K562 (cell line): ENCODE measurements at regions not wholly inside any gene's neighbourhood (a gene's known extent, or its start where the extent isn't known, plus 50 kb on each side); places are given as distances from the start of the nearest gene placed in this dataset.

Source experiments
- ATAC-seq: fragments of 200-7000 bp; cut with Tn5 transposase; 3 replicates; pipeline ENCODE4 v1.9.1; 2020; ENCODE audit warnings: moderate library complexity
- BruUV-seq: library from RNA; stranded (reverse); fragments of 400-500 nt; replicated peaks from 2 replicates; lab custom pipeline; 2021; lab: Mats Ljungman, UMichigan
- CTCF ChIA-PET: fragments of 300-600 bp; formaldehyde crosslinking; extraction: SDS; loops from one replicate; lab custom pipeline; 2021; ENCODE audit warnings: low intra/inter-chr PET ratio; lab: Yijun Ruan, JAX
- POLR2A ChIA-PET: fragments of 300-600, 350-650 bp; sonication (Branson Sonifier 250); formaldehyde crosslinking; extraction: SDS; loops from one replicate; lab custom pipeline; 2021; ENCODE audit warnings: antibody characterized with exemption, inconsistent platforms; lab: Yijun Ruan, JAX
- DNase-seq, 4 experiments: peaks; one replicate each; pipeline versions ENCODE4 v3.0.0 to v3.0.0-alpha.2; 2011 to 2018; ENCODE audit warnings: low spot score in 3 of 4, mixed read lengths in 3 of 4; ENCODE audit errors: extremely low read depth in 1 of 4
- FAIRE-seq: peaks from 2 replicates; lab custom pipeline; 2011; peaks lifted over from hg19 to GRCh38; lab: Jason Lieb, UNC
- H2AFZ ChIP-seq: 2 replicates; pipeline ENCODE4 v1.6.0; 2011; ENCODE audit warnings: low read depth, low read length, control low read depth, inconsistent platforms
- H3K27ac ChIP-seq: fragments of 200-600 bp; 3 replicates; pipeline ENCODE4 v1.8.0; 2011; ENCODE audit warnings: low read depth, mild to moderate bottlenecking, control low read depth, inconsistent platforms, low read length, moderate library complexity, mixed read lengths; ENCODE audit errors: extremely low read depth
- H3K27me3 ChIP-seq, 2 experiments: fragments of 300-600 bp in 1 of 2; 2 replicates in 1 of 2; 3 replicates in 1 of 2; pipeline versions ENCODE4 v1.6.0 to v1.8.0; 2011; ENCODE audit warnings: inconsistent platforms in 2 of 2, low read length in 2 of 2, mild to moderate bottlenecking in 1 of 2, mixed read lengths in 1 of 2, moderate library complexity in 1 of 2; ENCODE audit not compliant: control insufficient read depth in 2 of 2, insufficient read depth in 2 of 2
- H3K36me3 ChIP-seq: fragments of 300-600 bp; 3 replicates; pipeline ENCODE4 v1.8.0; 2011; ENCODE audit warnings: mild to moderate bottlenecking, low read length, inconsistent platforms; ENCODE audit not compliant: control insufficient read depth, insufficient read depth
- H3K4me1 ChIP-seq, 2 experiments: fragments of 200-600 bp in 1 of 2; replicated peaks in 1 of 2; 2 replicates in 1 of 2; 3 replicates in 1 of 2; pipeline versions ENCODE4 v1.5.1 to v1.8.0; 2011; ENCODE audit warnings: inconsistent platforms in 2 of 2, low read length in 2 of 2, mild to moderate bottlenecking in 1 of 2, mixed read lengths in 1 of 2, moderate library complexity in 1 of 2; ENCODE audit not compliant: control insufficient read depth in 2 of 2, insufficient read depth in 2 of 2
- H3K4me2 ChIP-seq: 2 replicates; pipeline ENCODE4 v1.6.1; 2011; ENCODE audit warnings: low read length, control low read depth, inconsistent platforms, mixed read lengths; ENCODE audit not compliant: insufficient read depth
- H3K4me3 ChIP-seq: fragments of 200-600 bp; sonication (generic), shearing (Covaris generic); 2 replicates; pipeline ENCODE4 v1.5.1; 2016; ENCODE audit warnings: control low read depth, inconsistent platforms
- H3K79me2 ChIP-seq: fragments of 200-600 bp; 3 replicates; pipeline ENCODE4 v1.8.0; 2011; ENCODE audit warnings: low read length, inconsistent platforms; ENCODE audit not compliant: control insufficient read depth, insufficient read depth
- H3K9ac ChIP-seq, 2 experiments: 2 replicates each; pipeline versions ENCODE4 v1.6.0 to v1.6.1; 2011; ENCODE audit warnings: low read depth in 2 of 2, low read length in 2 of 2, control low read depth in 1 of 2, inconsistent platforms in 1 of 2, mild to moderate bottlenecking in 1 of 2, mixed read lengths in 1 of 2; ENCODE audit not compliant: insufficient read depth in 1 of 2
- H3K9me1 ChIP-seq: one replicate; pipeline ENCODE4 v1.6.0; 2011; ENCODE audit warnings: inconsistent platforms, mild to moderate bottlenecking, low read length, moderate library complexity; ENCODE audit not compliant: control insufficient read depth, insufficient read depth
- H3K9me3 ChIP-seq: replicated peaks from 2 replicates; pipeline ENCODE4 v1.5.1; 2011; ENCODE audit warnings: low read depth, low read length, inconsistent platforms; ENCODE audit not compliant: control insufficient read depth, insufficient read depth
- H4K20me1 ChIP-seq: replicated peaks from 2 replicates; pipeline ENCODE4 v1.6.1; 2011; ENCODE audit warnings: low read length, inconsistent platforms, mixed read lengths; ENCODE audit not compliant: control insufficient read depth, insufficient read depth
- CAMTA2 ChIP-seq: fragments of 250-450 bp; sonication (Bioruptor Pico); conservative IDR thresholded peaks from 2 replicates; pipeline ENCODE4 v1.5.1; 2022
- E2F1 ChIP-seq: sonication (generic); formaldehyde crosslinking; IDR thresholded peaks from 2 replicates; pipeline ENCODE4 v1.8.1; 2023; ENCODE audit warnings: mild to moderate bottlenecking, missing genetic modification reagents, moderate library complexity
- HES1 ChIP-seq: fragments of 450-650 bp; IDR thresholded peaks from 2 replicates; pipeline ENCODE4 v1.6.1; 2016; ENCODE audit warnings: low read depth, mild to moderate bottlenecking, moderate library complexity
- NCOA2 ChIP-seq, 2 experiments: fragments of 450-650 bp; IDR thresholded peaks; 2 replicates each; pipeline ENCODE4 v1.6.1; 2018; ENCODE audit warnings: mild to moderate bottlenecking in 2 of 2, moderate library complexity in 1 of 2; ENCODE audit not compliant: partially characterized antibody in 2 of 2
- NFATC3 ChIP-seq: fragments of 450-650 bp; IDR thresholded peaks from 2 replicates; pipeline ENCODE4 v1.6.1; 2017; ENCODE audit warnings: mild to moderate bottlenecking
- NFIC ChIP-seq: fragments of 450-650 bp; IDR thresholded peaks from 2 replicates; pipeline ENCODE4 v1.6.1; 2017; ENCODE audit warnings: mild to moderate bottlenecking, inconsistent platforms
- POLR2B ChIP-seq: fragments of 450-650 bp; IDR thresholded peaks from 2 replicates; pipeline ENCODE4 v1.6.1; 2018; ENCODE audit warnings: low read depth; ENCODE audit not compliant: partially characterized antibody
- POLR3A ChIP-seq: IDR thresholded peaks from 2 replicates; pipeline ENCODE4 v1.6.1; 2011; ENCODE audit warnings: borderline replicate concordance, mild to moderate bottlenecking, moderate library complexity; ENCODE audit not compliant: insufficient read length, insufficient read depth; ENCODE audit errors: extremely low read depth
- TFAM ChIP-seq: fragments of 250-450 bp; sonication (Bioruptor Pico); conservative IDR thresholded peaks from 2 replicates; pipeline ENCODE4 v1.5.0; 2021; ENCODE audit warnings: mild to moderate bottlenecking, moderate library complexity
- ZNF592 ChIP-seq: fragments of 450-650 bp; IDR thresholded peaks from 2 replicates; pipeline ENCODE4 v1.6.1; 2017; ENCODE audit warnings: antibody characterized with exemption, mild to moderate bottlenecking
- WGBS: fragments of 100-300 bp; shearing (Covaris generic); methylation state at CpG from one replicate; pipeline ENCODE4 v1.1.6; 2016; ENCODE audit warnings: low coverage, mixed read lengths; ENCODE audit not compliant: insufficient coverage; ENCODE audit errors: missing lambda C conversion rate; 5-methylcytosine and 5-hydroxymethylcytosine counted together
- in situ Hi-C: fragments of 300-500 bp; cut with MboI; formaldehyde crosslinking; loops from 4 replicates; pipeline ENCODE4 v1.15.0; 2018; ENCODE audit warnings: inconsistent platforms, mixed read lengths
- intact Hi-C: fragments of 100-400 bp; cut with micrococcal nuclease; formaldehyde crosslinking; loops from 2 replicates; pipeline ENCODE4 v1.14.2; 2022

- POLR2A ChIA-PET: no interaction called here
Measured at GRCh38 chr14:97757491-97757890, 960.3 kb downstream of the VRK1 start.

More at GRCh38 chr14:97757491-97757890, 960.3 kb downstream of the VRK1 start:
- Histone ChIP-seq H3K36me3 (no peaks in the 10 kb centered on the region), H3K79me2 (no peaks in the 10 kb centered on the region), H3K27me3 (no peaks in the 10 kb centered on the region), H3K4me2 (no peak overlapping the region), H3K4me3 (no peak overlapping the region)
- BruUV-seq: no TSS peak
- ATAC-seq (no peak), FAIRE-seq (no peak), DNase-seq (no peak)
- WGBS: 0% methylated on average over 3 of the region's 6 CpGs
- TF ChIP-seq CAMTA2 (CRISPR knock-in tag) (no peak), E2F1 (no peak), NFIC (no peak), POLR2B (no peak), ZNF592 (no peak), NFATC3 (no peak), NCOA2 (IDR thresholded peaks at IDR 0.05; ENCODE audit: partially characterized antibody in 2 of 2) (no peak), TFAM (CRISPR knock-in tag) (no peak), POLR3A (no peak), HES1 (no peak)
- TF ChIP-seq, all 486 proteins: peak for 0
- intact Hi-C loops (no loop called here), in situ Hi-C loops (no loop called here)
- no peaks in the 10 kb centered on the region for H3K9me3 ChIP-seq
- H3K27ac ChIP-seq: no peak overlapping the region
- no peaks in the 10 kb centered on the region for H4K20me1 ChIP-seq
- no peak overlapping the region for H3K9ac ChIP-seq
- no peaks in the 10 kb centered on the region for H3K9me1 ChIP-seq
- no peaks in the 10 kb centered on the region for H3K4me1 ChIP-seq
- CTCF ChIA-PET: no interaction called here
- no peak overlapping the region for H2AFZ ChIP-seq
